GM18909 (cell line): ENCODE measurements at regions not wholly inside any gene's neighbourhood (a gene's known extent, or its start where the extent isn't known, plus 50 kb on each side); places are given as distances from the start of the nearest gene placed in this dataset.
"Not testable (repeated sequence)": the region's sequence is repeated elsewhere in the genome, so short reads cannot be mapped to it uniquely, and the experiment has no call there.

ENCODE experiments used
- ATAC-seq: cut with Tn5 transposase; IDR thresholded peaks from one replicate; pipeline ENCODE4 v1.9.1; 2021; ENCODE audit warnings: mild to moderate bottlenecking; ENCODE audit not compliant: unreplicated experiment, poor library complexity

DNA sequence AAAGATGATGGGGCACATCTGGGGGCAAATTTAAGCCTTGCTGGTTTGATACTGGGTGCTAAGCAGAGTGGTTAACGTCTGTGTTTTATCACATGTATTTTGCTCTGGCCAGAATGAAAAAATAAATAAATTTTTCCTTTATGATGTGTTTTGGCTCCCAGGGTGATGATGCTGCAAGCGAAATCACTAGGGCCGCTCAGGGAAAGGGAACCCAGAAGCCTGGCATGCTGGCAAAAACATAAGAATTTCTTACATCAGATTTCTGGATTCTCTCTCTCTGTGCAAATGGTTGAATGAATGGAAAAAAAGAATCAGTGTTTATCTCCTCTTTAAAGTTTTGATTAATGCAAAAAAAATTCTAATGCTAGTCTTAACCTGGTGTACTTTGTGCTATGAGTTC is 1975.2 kb upstream of the C9orf72 start:
- ATAC-seq, result no peak

GRCh38 chr9:29555502-29555901 is 1982.2 kb upstream of the C9orf72 start:
- ATAC-seq, result no peak

DNA sequence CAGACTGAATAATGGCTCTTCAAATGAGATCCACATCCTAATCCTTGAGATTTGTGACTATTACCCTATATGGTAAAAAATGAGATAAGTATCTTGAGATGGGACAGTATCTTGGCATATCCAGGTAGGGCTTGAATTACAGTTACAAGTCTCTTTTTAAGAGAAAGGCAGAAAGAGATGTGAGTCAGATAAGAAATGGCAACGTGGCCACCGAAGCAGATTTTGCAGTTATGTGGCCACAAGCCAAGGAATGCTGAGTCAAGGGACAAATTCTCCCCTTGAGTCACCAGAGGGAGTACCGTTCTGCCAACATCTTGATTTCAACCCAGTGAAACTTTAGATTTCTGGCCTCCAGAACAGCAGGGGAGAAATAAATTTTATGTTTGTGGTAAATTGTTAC is 1983.0 kb upstream of the C9orf72 start:
- no peak for ATAC-seq

DNA sequence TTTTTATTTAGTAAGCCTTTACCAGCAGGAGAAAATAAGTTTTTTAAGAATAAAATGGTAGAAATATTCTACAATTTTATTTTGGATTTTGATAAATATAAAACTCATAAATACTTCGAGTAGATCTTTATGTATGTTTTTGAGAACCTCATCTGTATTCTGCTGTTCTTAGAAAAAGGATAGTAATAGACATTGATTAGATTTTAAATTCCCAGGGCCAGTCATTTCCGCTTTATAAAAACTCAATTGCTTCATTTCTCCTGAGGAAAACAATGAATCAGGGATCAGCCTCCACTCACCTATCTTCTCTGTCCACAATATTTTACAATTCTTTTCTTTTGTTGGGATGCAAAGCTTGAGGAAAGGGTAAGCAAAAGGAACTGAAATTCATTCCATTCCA is 1983.5 kb upstream of the C9orf72 start:
- no peak for ATAC-seq

DNA sequence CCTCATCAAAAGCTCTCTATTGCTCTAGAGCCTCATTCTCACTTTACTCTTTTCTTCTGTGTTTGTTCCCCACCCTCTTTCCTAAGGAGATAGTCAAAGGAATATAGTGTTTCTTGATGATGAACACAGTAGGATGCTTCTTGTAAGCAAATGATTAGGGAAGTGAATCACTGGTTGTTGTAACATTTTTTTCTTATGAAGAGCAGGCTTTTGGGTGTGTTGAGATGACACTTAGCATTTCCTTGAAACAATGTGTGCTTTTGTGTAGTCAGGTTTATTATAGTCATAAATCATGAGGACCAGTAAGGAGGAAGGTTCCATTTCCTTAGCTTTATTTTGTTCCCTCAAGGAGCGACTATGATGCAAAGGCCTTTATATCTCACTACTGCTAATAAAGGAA is 1991.3 kb upstream of the C9orf72 start:
- ATAC-seq, result no peak

- no peak for ATAC-seq
Observed at GRCh38 chr9:29575219-29575618, 2001.9 kb upstream of the C9orf72 start.

DNA sequence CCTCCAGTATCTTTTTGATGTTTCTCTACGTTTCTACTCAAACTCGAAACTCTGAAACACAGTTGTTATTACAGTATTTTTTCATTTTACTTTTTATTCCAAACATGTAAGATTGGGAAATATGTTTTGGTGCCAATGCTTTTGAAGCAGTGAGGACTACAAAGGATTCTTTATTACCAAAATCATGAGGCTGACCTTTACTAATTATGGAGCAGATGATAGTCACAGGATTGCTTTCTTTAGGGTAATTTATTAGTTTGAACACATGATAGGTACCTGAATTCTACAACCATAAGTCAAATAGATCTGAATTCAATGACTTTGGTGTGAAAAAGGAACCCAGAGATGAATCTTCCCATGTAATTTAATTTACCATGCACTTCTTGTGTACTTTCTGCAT is 2015.1 kb upstream of the C9orf72 start:
- ATAC-seq, result no peak

DNA sequence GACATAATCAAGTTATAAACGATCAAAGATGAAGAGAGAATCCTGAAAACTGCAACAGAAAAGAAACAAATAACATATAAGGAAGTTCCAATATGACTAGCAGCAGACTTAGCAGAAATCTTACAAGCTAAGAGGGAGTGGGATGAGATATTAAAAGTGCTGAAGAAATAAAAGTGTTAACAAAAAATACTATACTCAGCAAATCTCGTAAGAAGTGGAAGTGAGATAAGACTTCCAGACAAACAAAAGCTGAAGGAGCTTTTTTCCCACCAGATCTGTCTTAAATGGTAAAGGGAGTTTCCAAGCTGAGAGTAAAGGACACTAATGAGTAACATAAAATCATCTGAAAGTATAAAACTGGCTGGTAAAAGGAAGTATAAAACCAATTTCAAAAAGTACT is 2036.0 kb upstream of the C9orf72 start:
- no peak for ATAC-seq

- no peak for ATAC-seq
Observed at GRCh38 chr9:29613773-29614172, 2040.5 kb upstream of the C9orf72 start.

DNA sequence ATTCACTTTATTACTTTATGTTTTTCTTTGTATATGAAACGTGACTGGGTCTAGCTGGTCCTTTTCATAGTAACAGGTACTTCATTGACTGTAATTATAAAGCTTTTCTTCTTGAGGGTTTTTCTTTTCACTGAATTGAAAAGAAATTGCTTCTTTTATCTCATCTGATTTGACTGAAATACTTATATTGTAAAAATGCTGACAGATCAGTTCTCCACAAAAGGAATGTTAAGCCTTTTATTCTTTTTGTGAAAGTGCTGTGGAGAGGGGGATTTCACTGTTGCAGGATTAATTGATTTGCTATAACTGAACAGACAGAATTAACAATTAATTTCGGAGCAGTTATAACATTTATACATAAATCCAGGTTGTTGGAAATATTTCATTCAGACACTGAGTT is 2043.6 kb upstream of the C9orf72 start:
- no peak for ATAC-seq

GRCh38 chr9:29625292-29625731 is 2052.0 kb upstream of the C9orf72 start:
- no peak for ATAC-seq

DNA sequence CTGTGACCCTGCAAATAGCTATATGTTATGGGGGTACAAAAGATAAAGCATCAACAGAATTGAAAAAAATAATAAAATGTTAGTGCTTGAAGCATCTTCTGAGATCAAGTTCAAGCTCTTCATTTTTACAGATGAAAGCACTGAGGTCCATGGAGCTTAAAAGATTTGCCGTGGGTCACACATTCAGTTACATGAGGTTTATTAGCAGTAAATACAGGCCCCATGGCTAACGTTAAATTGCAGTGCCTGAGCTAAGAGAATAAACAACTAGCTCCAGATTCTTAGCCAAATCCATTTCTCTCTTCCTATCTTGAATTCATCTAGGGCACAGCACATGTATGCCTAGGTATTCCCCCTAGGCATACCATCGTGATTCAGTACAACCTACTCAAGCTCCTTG is 2052.7 kb upstream of the C9orf72 start:
- no peak for ATAC-seq

DNA sequence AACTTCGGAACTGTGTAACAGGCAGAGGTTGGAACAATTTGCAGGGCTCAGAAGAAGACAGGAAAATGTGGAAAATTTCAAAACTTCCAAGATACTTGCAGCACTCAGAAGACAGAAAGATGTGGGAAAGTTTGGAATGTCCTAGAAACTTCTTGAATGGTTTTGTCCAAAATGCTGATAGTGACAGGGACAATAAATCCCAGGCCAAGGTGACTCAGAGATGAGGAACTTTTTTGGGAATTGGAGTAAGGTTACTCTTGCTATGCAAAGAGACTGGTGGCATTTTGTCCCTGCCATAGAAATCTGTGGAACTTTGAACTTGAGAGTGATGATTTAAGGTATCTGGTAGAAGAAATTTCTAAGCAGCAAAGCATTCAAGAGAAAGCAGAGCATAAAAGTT is 2055.6 kb upstream of the C9orf72 start:
- ATAC-seq, result not testable (repeated sequence)

DNA sequence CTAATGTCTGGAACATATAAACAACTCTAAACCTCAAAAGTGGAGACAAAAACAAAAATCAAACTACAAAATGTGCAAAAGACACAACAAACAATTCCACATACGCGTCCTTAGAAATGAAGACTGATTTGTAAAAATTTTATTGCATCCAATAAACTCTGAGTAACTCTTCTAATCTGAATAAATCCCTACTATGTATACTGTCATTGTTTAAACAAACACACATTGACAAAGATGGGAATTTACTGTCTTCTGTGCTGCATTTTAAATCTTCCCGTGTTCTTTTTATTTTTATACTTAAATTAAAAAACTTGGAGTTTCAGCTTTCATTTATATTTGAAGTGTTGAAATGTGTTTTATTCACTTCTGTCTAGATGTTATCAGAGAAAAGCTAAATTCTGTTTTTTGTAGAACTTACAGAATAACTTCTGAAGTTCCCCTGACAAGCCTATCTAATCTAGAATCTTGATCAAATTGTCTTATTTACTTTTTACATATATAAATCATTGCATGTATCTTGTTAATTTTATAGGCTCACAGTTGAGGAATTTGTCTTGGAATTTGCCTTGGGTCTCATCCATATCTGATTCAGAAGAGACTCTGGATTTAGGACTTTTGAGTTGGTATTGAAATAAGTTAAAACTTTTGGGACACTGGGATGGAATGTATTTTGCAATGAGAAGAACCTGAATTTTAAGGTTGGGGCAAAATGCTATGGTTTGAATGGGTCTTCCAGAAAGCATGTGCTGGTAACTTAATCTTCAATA is 2064.4 kb upstream of the C9orf72 start:
- no peak for ATAC-seq

- ATAC-seq, result no peak
Observed at GRCh38 chr9:29640507-29640906, 2067.2 kb upstream of the C9orf72 start.

DNA sequence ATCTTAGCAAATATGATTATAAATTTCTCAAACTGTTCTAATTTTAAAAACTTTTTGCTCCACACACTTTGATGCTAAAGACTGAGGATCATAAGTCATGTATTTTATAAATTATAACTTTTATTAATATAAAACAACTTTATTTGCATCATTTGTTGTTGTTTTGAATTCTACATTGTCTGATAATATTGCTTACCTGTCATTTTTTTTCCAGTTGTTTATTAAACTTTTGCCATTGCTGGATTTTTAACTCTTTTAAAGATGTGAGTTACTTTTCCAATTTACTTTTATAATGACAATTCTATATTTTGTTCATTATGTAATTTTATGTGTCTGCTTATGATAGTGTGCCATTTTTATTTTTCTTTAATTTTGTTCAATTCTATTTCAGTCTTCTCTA is 2071.2 kb upstream of the C9orf72 start:
- ATAC-seq, result no peak

- no peak for ATAC-seq
Observed at GRCh38 chr9:29647451-29647850, 2074.2 kb upstream of the C9orf72 start.

- no peak for ATAC-seq
Observed at GRCh38 chr9:29648132-29648531, 2074.9 kb upstream of the C9orf72 start.

- no peak for ATAC-seq
Observed at GRCh38 chr9:29648601-29649000, 2075.3 kb upstream of the C9orf72 start.

GRCh38 chr9:29656641-29657406 is 2083.5 kb upstream of the C9orf72 start:
- ATAC-seq, result no peak

DNA sequence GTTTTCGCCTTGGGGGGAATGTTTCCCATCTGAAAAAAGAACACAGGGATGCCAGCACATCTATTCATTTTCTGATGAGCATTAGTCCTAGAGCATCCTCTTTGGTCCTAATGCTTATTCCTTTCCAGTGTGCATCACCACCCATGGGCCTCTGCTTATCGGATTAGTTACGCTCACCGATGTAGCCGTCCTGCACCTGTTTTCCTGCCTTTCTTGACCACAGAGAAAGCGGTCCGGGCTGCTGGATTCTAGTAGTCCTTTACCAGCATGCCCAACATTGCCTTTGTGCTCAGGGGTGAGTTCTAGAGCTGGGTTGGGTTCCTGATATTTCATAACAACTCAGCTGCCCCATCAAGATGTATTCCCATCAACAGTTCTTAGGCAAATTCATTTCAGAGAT is 2084.5 kb upstream of the C9orf72 start:
- no peak for ATAC-seq

DNA sequence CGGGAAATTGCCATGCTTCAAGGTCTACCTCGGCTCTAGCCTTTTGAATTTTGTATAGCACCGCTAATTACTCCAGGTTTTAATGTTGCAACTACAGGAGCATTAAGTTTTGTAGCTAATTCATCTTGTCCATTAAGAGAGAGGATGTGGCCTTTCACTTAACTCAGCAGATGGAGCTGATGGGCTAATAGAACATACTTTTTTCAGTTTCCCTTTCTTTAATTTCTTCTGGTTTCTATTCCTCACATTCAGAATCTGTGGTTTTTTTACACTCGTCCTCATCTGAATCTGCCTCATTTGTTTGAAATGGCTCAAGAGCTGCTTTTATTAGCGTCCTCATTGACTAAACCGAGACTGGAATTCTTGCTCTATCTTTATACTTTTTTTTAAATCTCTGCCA is 2085.7 kb upstream of the C9orf72 start:
- ATAC-seq, result no peak
